Transverse colon (tissue), 1 donor: ENCODE measurements at regions not wholly inside any gene's neighbourhood (a gene's known extent, or its start where the extent isn't known, plus 50 kb on each side); places are given as distances from the start of the nearest gene placed in this dataset.

Experiments used
- EP300 ChIP-seq: sonication (generic); formaldehyde crosslinking; IDR thresholded peaks from one replicate; pipeline ENCODE4 v1.6.1; 2017; ENCODE audit warnings: antibody characterized with exemption, low read depth
- POLR2A ChIP-seq: fragments of 450-650 bp; IDR thresholded peaks from one replicate; pipeline ENCODE4 v1.6.1; 2016; ENCODE audit warnings: antibody characterized with exemption, mild to moderate bottlenecking, moderate library complexity

DNA sequence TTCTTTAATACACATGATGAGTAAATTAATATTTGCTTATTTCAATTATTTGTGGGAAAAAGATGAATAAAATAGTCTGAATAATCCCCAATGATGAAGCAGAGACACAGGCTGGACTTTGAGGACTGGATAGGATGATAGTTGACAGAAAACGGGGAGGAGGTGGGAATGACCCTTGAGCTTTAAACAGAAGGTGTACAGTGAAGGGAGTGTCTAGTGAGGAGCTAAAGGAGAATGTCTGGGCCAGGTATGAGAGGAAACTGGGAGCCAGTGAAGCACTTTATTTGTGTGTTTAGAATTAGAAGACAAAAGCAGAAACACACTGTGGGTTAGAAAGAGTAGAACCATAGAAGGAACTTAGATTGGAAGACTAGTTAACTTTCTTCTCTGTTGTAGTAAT is 230.4 kb upstream of the CA10 start:
- TF ChIP-seq EP300 (no peak), POLR2A (no peak)
